OCI-LY7 (cell line): ENCODE measurements at regions not wholly inside any gene's neighbourhood (a gene's known extent, or its start where the extent isn't known, plus 50 kb on each side); places are given as distances from the start of the nearest gene placed in this dataset.

Source experiments
- BruUV-seq: library from RNA; stranded (reverse); fragments of 400-500 nt; replicated peaks from 2 replicates; lab custom pipeline; 2021; lab: Mats Ljungman, UMichigan
- CTCF ChIA-PET: fragments of 300-600 bp; sonication (Branson Sonifier 250); formaldehyde crosslinking; loops from one replicate; lab custom pipeline; 2022; ENCODE audit warnings: antibody characterized with exemption; ENCODE audit not compliant: unreplicated experiment; lab: Charles Lee
- POLR2A ChIA-PET: fragments of 300-600 bp; sonication (Branson Sonifier 250); formaldehyde crosslinking; loops from one replicate; lab custom pipeline; 2022; ENCODE audit warnings: antibody characterized with exemption; lab: Charles Lee
- DNase-seq: peaks from one replicate; pipeline ENCODE4 v3.0.0-alpha.2; 2015; ENCODE audit warnings: low spot score
- H2AFZ ChIP-seq: fragments of 200-600 bp; sonication (generic), shearing (Covaris generic); 2 replicates; pipeline ENCODE4 v1.6.1; 2014; ENCODE audit warnings: mild to moderate bottlenecking, antibody characterized with exemption, low read length, moderate library complexity
- H3K27ac ChIP-seq: fragments of 200-600 bp; sonication (generic); 2 replicates; pipeline ENCODE4 v1.5.1; 2014; ENCODE audit warnings: mixed run types, low read depth, mild to moderate bottlenecking, moderate library complexity, low read length, inconsistent platforms; ENCODE audit not compliant: poor library complexity, severe bottlenecking
- H3K36me3 ChIP-seq: fragments of 200-600 bp; sonication (generic); 2 replicates; pipeline ENCODE4 v1.6.1; 2014; ENCODE audit warnings: mild to moderate bottlenecking, antibody characterized with exemption, low read length, moderate library complexity, mixed read lengths; ENCODE audit not compliant: insufficient read depth
- H3K4me1 ChIP-seq: fragments of 200-600 bp; sonication (generic); 2 replicates; pipeline ENCODE4 v1.5.1; 2014; ENCODE audit warnings: mild to moderate bottlenecking, low read length; ENCODE audit not compliant: insufficient read depth, poor library complexity, severe bottlenecking
- H3K4me2 ChIP-seq: fragments of 200-600 bp; sonication (generic); 2 replicates; pipeline ENCODE4 v1.6.1; 2014; ENCODE audit warnings: mild to moderate bottlenecking, low read length
- H3K4me3 ChIP-seq: fragments of 200-600 bp; sonication (generic); 2 replicates; pipeline ENCODE4 v1.5.1; 2014; ENCODE audit warnings: mild to moderate bottlenecking, low read depth, low read length; ENCODE audit not compliant: poor library complexity, severe bottlenecking
- H3K79me2 ChIP-seq: fragments of 200-600 bp; sonication (generic); 2 replicates; pipeline ENCODE4 v1.6.1; 2016; ENCODE audit warnings: low read depth, mild to moderate bottlenecking, low read length, moderate library complexity, mixed read lengths; ENCODE audit not compliant: insufficient read depth
- H3K9me2 ChIP-seq: fragments of 200-600 bp; sonication (generic); 2 replicates; pipeline ENCODE4 v1.6.1; 2016; ENCODE audit warnings: mild to moderate bottlenecking, low read length, mixed read lengths; ENCODE audit not compliant: insufficient read depth
- H3K9me3 ChIP-seq: fragments of 200-600 bp; sonication (generic); 2 replicates; pipeline ENCODE4 v1.6.1; 2014; ENCODE audit warnings: mild to moderate bottlenecking, mixed run types, low read length, mixed read lengths
- H4K20me1 ChIP-seq: fragments of 200-600 bp; sonication (generic); 2 replicates; pipeline ENCODE4 v1.6.1; 2014; ENCODE audit warnings: mild to moderate bottlenecking, antibody characterized with exemption, low read length, moderate library complexity, mixed read lengths; ENCODE audit not compliant: insufficient read depth
- CTCF ChIP-seq: fragments of 200-600 bp; sonication (generic); conservative IDR thresholded peaks from 2 replicates; pipeline ENCODE4 v1.5.1; 2014; ENCODE audit warnings: mild to moderate bottlenecking, antibody characterized with exemption, low read length, moderate library complexity, mixed read lengths
- EZH2phosphoT487 ChIP-seq: fragments of 200-600 bp; sonication (generic); IDR thresholded peaks from 2 replicates; pipeline ENCODE4 v1.6.1; 2018; ENCODE audit warnings: low read depth, borderline replicate concordance, mild to moderate bottlenecking, mixed run types, antibody characterized with exemption, low read length, moderate library complexity, mixed read lengths
- intact Hi-C: fragments of 100-400 bp; cut with micrococcal nuclease; formaldehyde crosslinking; loops from one replicate; pipeline ENCODE4 v1.10.0; 2022; ENCODE audit not compliant: unreplicated experiment

- H3K27ac ChIP-seq, result no peak overlapping the region
- intact Hi-C loops, result no loop called here
- ChIA-PET POLR2A (interaction anchor here (0.7 kb wide), 1 partner anchor 104 kb away, joined by 3 read pairs; no protein-coding TSS in a partner anchor), CTCF (no interaction called here)
- no peak overlapping the region for H3K4me2 ChIP-seq
- no peaks in the 10 kb centered on the region for H3K9me2 ChIP-seq
- H4K20me1 ChIP-seq, result no peaks in the 10 kb centered on the region
- no peak for DNase-seq
- BruUV-seq, result no TSS peak
- H3K36me3 ChIP-seq, result no peaks in the 10 kb centered on the region
- no peak overlapping the region for H3K4me3 ChIP-seq
- no peak overlapping the region for H2AFZ ChIP-seq
- no peaks in the 10 kb centered on the region for H3K4me1 ChIP-seq
- no peaks in the 10 kb centered on the region for H3K79me2 ChIP-seq
- H3K9me3 ChIP-seq, result no peaks in the 10 kb centered on the region
- TF ChIP-seq CTCF (no peak), EZH2phosphoT487 (no peak)
Observed at GRCh38 chr12:58299371-58299770, 358.0 kb downstream of the ATP23 start.

GRCh38 chr12:58301038-58301729 lies 359.8 kb downstream of the ATP23 start:
- POLR2A ChIA-PET, result no interaction called here
- H3K79me2 ChIP-seq, result no peaks in the 10 kb centered on the region
- no peaks in the 10 kb centered on the region for H4K20me1 ChIP-seq
- no peaks in the 10 kb centered on the region for H3K9me2 ChIP-seq
- no peak overlapping the region for H3K4me3 ChIP-seq
- DNase-seq, result no peak
- H3K36me3 ChIP-seq, result no peaks in the 10 kb centered on the region
- no peak overlapping the region for H3K4me2 ChIP-seq
- H3K27ac ChIP-seq, result no peak overlapping the region
- H2AFZ ChIP-seq, result no peak overlapping the region
- CTCF ChIA-PET, result no interaction called here
- no TSS peak for BruUV-seq
- intact Hi-C loops, result no loop called here
- H3K4me1 ChIP-seq, result no peaks in the 10 kb centered on the region
- H3K9me3 ChIP-seq, result no peaks in the 10 kb centered on the region
- TF ChIP-seq CTCF (no peak), EZH2phosphoT487 (no peak)

- intact Hi-C loops, result no loop called here
- POLR2A ChIA-PET, result no interaction called here
Observed at GRCh38 chr12:58301730-58302122, 360.4 kb downstream of the ATP23 start.

More at GRCh38 chr12:58301730-58302122, 360.4 kb downstream of the ATP23 start:
- Histone ChIP-seq H3K36me3 (no peaks in the 10 kb centered on the region), H3K79me2 (no peaks in the 10 kb centered on the region), H3K27ac (no peak overlapping the region), H4K20me1 (no peaks in the 10 kb centered on the region), H3K4me2 (no peak overlapping the region), H3K4me1 (no peaks in the 10 kb centered on the region), H3K9me3 (no peaks in the 10 kb centered on the region), H3K4me3 (no peak overlapping the region), H2AFZ (no peak overlapping the region), H3K9me2 (no peaks in the 10 kb centered on the region)
- CTCF ChIA-PET, result no interaction called here
- BruUV-seq, result no TSS peak
- TF ChIP-seq CTCF (no peak), EZH2phosphoT487 (no peak)
- DNase-seq, result no peak
